Fibroblast of lung (primary cell): ENCODE measurements at regions not wholly inside any gene's neighbourhood (a gene's known extent, or its start where the extent isn't known, plus 50 kb on each side); places are given as distances from the start of the nearest gene placed in this dataset.

Experiments used
- CTCF ChIP-seq, 2 donors: IDR thresholded peaks in 1 of 2; conservative IDR thresholded peaks in 1 of 2; 1 replicate in 1 of 2; 2 replicates in 1 of 2; pipeline ENCODE4 v1.5.1; 2011 to 2012; ENCODE audit warnings: low read length in 2 of 2, control low read depth in 1 of 2, inconsistent platforms in 1 of 2, low read depth in 1 of 2, mild to moderate bottlenecking in 1 of 2
- EZH2 ChIP-seq: IDR thresholded peaks from 2 replicates; pipeline ENCODE4 v1.5.1; 2012; ENCODE audit warnings: low read length, control low read depth, mild to moderate bottlenecking; ENCODE audit errors: missing control alignments

DNA sequence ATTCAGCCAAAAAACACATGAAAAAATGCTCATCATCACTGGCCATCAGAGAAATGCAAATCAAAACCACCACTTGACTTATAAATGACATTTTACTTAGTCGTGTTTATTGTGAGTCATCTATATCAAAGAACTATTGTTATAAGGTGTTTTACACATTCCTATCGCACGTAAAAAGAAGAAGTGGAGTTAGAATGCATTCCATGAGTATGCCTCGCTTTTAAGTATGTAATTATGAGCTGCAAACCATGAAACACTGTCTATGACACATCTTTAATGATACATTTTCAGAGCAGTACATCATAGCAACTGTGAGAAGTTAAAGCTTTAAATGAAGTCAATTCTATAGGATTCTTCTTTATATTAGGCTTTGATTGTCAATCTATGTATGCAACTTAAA lies 614.3 kb upstream of the ADAMTS5 start:
- TF ChIP-seq EZH2: no peak
- TF ChIP-seq CTCF (conservative IDR thresholded peaks at IDR 0.05 in 1 of 2, IDR thresholded peaks at IDR 0.05 in 1 of 2; ENCODE audit: low read depth in 1 of 2, low read length in 2 of 2): no peak
